Heart left ventricle (tissue), 16 donors: ENCODE measurements at regions not wholly inside any gene's neighbourhood (a gene's known extent, or its start where the extent isn't known, plus 50 kb on each side); places are given as distances from the start of the nearest gene placed in this dataset.

Experiments used
- ATAC-seq, 4 donors: fragments of 200-7000 bp; cut with Tn5 transposase; one replicate each; pipeline ENCODE4 v1.9.1; 2020 to 2022; ENCODE audit warnings: moderate library complexity in 4 of 4, mild to moderate bottlenecking in 3 of 4, moderate number of reproducible peaks in 1 of 4
- DNase-seq, 5 donors: peaks; one replicate each; pipeline ENCODE4 v3.0.0-alpha.2; 2020
- H3K27ac ChIP-seq, 12 donors: fragments of 200-600 bp; sonication (generic) in 4 of 12; one replicate each; pipeline versions ENCODE4 v1.5.0 to v1.8.0; 2016 to 2022; ENCODE audit warnings: mild to moderate bottlenecking in 2 of 12
- H3K27me3 ChIP-seq, 9 donors: fragments of 200-600 bp; sonication (generic) in 2 of 9; one replicate each; pipeline versions ENCODE4 v1.5.1 to v1.8.0; 2016 to 2022; ENCODE audit warnings: mild to moderate bottlenecking in 3 of 9
- H3K36me3 ChIP-seq, 9 donors: fragments of 200-600 bp; sonication (generic) in 2 of 9; one replicate each; pipeline versions ENCODE4 v1.5.0 to v1.8.0; 2018 to 2022; ENCODE audit warnings: mild to moderate bottlenecking in 2 of 9
- H3K4me1 ChIP-seq, 12 donors: fragments of 200-600 bp; sonication (generic) in 4 of 12; one replicate each; pipeline versions ENCODE4 v1.5.0 to v1.8.0; 2016 to 2022; ENCODE audit warnings: mild to moderate bottlenecking in 3 of 12
- H3K4me3 ChIP-seq, 12 donors: fragments of 200-600 bp; sonication (generic) in 4 of 12; one replicate each; pipeline versions ENCODE4 v1.5.0 to v1.8.0; 2017 to 2022; ENCODE audit warnings: mild to moderate bottlenecking in 9 of 12, moderate library complexity in 4 of 12
- H3K9me3 ChIP-seq, 12 donors: fragments of 200-600 bp; sonication (generic) in 4 of 12; one replicate each; pipeline versions ENCODE4 v1.5.0 to v1.8.0; 2016 to 2022; ENCODE audit warnings: mild to moderate bottlenecking in 1 of 12
- CTCF ChIP-seq, 12 donors: fragments of 200-600 bp; sonication (generic) in 4 of 12; IDR thresholded peaks; one replicate each; pipeline versions ENCODE4 v1.5.0 to v1.8.0; 2018 to 2022; ENCODE audit warnings: antibody characterized with exemption in 12 of 12, mild to moderate bottlenecking in 5 of 12
- POLR2A ChIP-seq, 2 donors: fragments of 450-650 bp; IDR thresholded peaks; one replicate each; pipeline ENCODE4 v1.6.1; 2017; ENCODE audit warnings: antibody characterized with exemption in 2 of 2, mild to moderate bottlenecking in 2 of 2, moderate library complexity in 2 of 2
- WGBS, 4 donors: extraction: QIAGEN DNeasy Blood & Tissue Kit in 2 of 4; methylation state at CpG; one replicate each; pipeline versions ENCODE4 v1.1.5 to v1.1.7; 2013 to 2018; 5-methylcytosine and 5-hydroxymethylcytosine counted together
- intact Hi-C, 10 donors: fragments of 100-400 bp; cut with DNase I; formaldehyde crosslinking; loops; one replicate each; pipeline versions ENCODE4 v1.11.1 to v1.14.2; 2022
- donor health status: ischemic (EF 13 %, LVEDD 7.1; RV severe dilation, severe dysfunction).
- donor health status: healthy with polysubstance abuse.
- donor health status: DM: no; HTN: yes; CAD: no.
- donor health status: DM: no; HTN: no; CAD: no.
- donor health status: ischemic (EF 25% LVEDD 6.9; RV normal size, moderate dysfunction).
- donor health status: ischemic (EF 25% LVEDD 5.7; RV mildly dilated, moderate dysfunction).
- donor health status: healthy.
- donor health status: DM: yes; HTN: yes; CAD: no.
- donor health status: ischemic (EF 35%, LVEDD 5.7; RV mildly dilated, moderate dysfunction).
- donor health status: nonischemic (EF 11% LVEDD 7.7; RV severe dilation, severe dysfunction).
- donor health status: DM: yes; HTN: yes; CAD: no.
- donor health status: PGD.
- donor health status: ischemic (EF 29% LVEDD 5.4; RV normal size, mild dysfunction).
- donor health status: nonischemic (EF 23%, LVEDD 6.1; RV moderate dilation, normal function).

GRCh38 chr3:117814975-117815374, 1105.4 kb downstream of the TUSC7 start:
- Histone ChIP-seq H3K27ac (no peak overlapping the region), H3K4me3 (no peak overlapping the region), H3K36me3 (no peaks in the 10 kb centered on the region), H3K4me1 (no peaks in the 10 kb centered on the region), H3K27me3 (no peaks in the 10 kb centered on the region), H3K9me3 (peaks cover 0 to 3% (median 0%) of the 10 kb centered on the region in 12 donors)
- TF ChIP-seq CTCF (IDR thresholded peaks at IDR 0.05) (no peak), POLR2A (IDR thresholded peaks at IDR 0.05) (no peak)
- WGBS, 4 donors, result 48 to 55% (median 53%) methylated on average over 2 of the region's 2 CpGs
- intact Hi-C loops, result no loop called here
- DNase-seq (no peak), ATAC-seq (no peak)

- intact Hi-C loops, result no loop called here
- H3K27me3 ChIP-seq, result no peaks in the 10 kb centered on the region
- 68 to 95% (median 92%) methylated on average over 2 of the region's 2 CpGs for WGBS, 4 donors
- DNase-seq (no peak), ATAC-seq (no peak)
- H3K27ac ChIP-seq, result no peak overlapping the region
- no peak for TF ChIP-seq POLR2A (IDR thresholded peaks at IDR 0.05)
- no peak for TF ChIP-seq CTCF (IDR thresholded peaks at IDR 0.05)
- no peaks in the 10 kb centered on the region for H3K4me1 ChIP-seq
- no peaks in the 10 kb centered on the region for H3K9me3 ChIP-seq
- H3K4me3 ChIP-seq, result no peak overlapping the region
- H3K36me3 ChIP-seq, result no peaks in the 10 kb centered on the region
Measured at GRCh38 chr3:117817103-117817502, 1107.5 kb downstream of the TUSC7 start.

- 73 to 81% (median 78%) methylated on average over 1 of the region's 1 CpG for WGBS, 4 donors
- DNase-seq, result no peak
Measured at GRCh38 chr3:117818592-117818991, 1109.0 kb downstream of the TUSC7 start.

GRCh38 chr3:117820658-117821299, 1111.2 kb downstream of the TUSC7 start:
- TF ChIP-seq CTCF (IDR thresholded peaks at IDR 0.05) (no peak), POLR2A (IDR thresholded peaks at IDR 0.05) (no peak)

More at GRCh38 chr3:117818592-117818991, 1109.0 kb downstream of the TUSC7 start:
- intact Hi-C loops, result no loop called here
- ATAC-seq, result no peak
- Histone ChIP-seq H3K4me3 (no peak overlapping the region), H3K9me3 (no peaks in the 10 kb centered on the region), H3K27me3 (no peaks in the 10 kb centered on the region), H3K4me1 (no peaks in the 10 kb centered on the region), H3K27ac (no peak overlapping the region), H3K36me3 (no peaks in the 10 kb centered on the region)
- TF ChIP-seq CTCF (IDR thresholded peaks at IDR 0.05), result no peak
- TF ChIP-seq POLR2A (IDR thresholded peaks at IDR 0.05), result no peak

More at GRCh38 chr3:117820658-117821299, 1111.2 kb downstream of the TUSC7 start:
- WGBS, 4 donors, result 69 to 76% (median 71%) methylated on average over 3 of the region's 3 CpGs
- no peaks in the 10 kb centered on the region for H3K36me3 ChIP-seq
- H3K9me3 ChIP-seq, result no peaks in the 10 kb centered on the region
- ATAC-seq (no peak), DNase-seq (no peak)
- intact Hi-C loops, result no loop called here
- H3K4me1 ChIP-seq, result no peaks in the 10 kb centered on the region
- no peaks in the 10 kb centered on the region for H3K27me3 ChIP-seq
- H3K27ac ChIP-seq, result no peak overlapping the region
- no peak overlapping the region for H3K4me3 ChIP-seq
